GM12801 (cell line): ENCODE measurements at regions not wholly inside any gene's neighbourhood (a gene's known extent, or its start where the extent isn't known, plus 50 kb on each side); places are given as distances from the start of the nearest gene placed in this dataset.

Experiments
- TF ChIP-seq, protein P1 (sequence below): IDR thresholded peaks from one replicate; pipeline ENCODE4 v1.5.1; 2011; ENCODE audit warnings: control low read depth; ENCODE audit not compliant: insufficient read length; ENCODE audit errors: extremely low read depth

- TF ChIP-seq, protein P1, sequence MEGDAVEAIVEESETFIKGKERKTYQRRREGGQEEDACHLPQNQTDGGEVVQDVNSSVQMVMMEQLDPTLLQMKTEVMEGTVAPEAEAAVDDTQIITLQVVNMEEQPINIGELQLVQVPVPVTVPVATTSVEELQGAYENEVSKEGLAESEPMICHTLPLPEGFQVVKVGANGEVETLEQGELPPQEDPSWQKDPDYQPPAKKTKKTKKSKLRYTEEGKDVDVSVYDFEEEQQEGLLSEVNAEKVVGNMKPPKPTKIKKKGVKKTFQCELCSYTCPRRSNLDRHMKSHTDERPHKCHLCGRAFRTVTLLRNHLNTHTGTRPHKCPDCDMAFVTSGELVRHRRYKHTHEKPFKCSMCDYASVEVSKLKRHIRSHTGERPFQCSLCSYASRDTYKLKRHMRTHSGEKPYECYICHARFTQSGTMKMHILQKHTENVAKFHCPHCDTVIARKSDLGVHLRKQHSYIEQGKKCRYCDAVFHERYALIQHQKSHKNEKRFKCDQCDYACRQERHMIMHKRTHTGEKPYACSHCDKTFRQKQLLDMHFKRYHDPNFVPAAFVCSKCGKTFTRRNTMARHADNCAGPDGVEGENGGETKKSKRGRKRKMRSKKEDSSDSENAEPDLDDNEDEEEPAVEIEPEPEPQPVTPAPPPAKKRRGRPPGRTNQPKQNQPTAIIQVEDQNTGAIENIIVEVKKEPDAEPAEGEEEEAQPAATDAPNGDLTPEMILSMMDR = no peak
Measured at GRCh38 chr20:58026361-58026760, 202.1 kb downstream of the ANKRD60 start.

GRCh38 chr20:58025233-58025632 is 203.2 kb downstream of the ANKRD60 start:
- TF ChIP-seq, protein P1 = no peak

DNA sequence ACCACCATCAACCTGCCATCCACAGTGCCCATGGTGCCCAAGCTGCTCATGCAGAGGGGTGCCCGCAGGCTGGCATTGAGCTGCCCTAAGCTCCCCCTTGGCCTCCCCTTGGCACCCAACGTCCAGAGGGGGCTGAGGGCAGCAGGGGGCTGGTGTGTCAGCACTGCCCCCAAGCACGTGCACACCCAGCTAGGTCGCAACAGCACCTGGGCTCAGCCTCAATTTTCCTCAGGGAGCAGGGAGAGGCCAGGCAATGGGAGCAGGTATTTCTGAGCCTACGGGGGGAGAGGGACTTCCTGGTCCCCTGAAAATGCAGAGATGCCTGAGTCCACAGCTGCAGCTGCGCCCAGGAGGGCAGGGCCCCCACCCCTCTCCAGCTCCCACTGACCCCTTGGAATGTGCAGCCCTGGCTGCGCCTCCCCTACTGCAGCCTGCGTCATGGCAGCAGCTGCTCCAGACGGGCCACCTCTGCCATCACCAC is 204.2 kb downstream of the ANKRD60 start:
- TF ChIP-seq, protein P1 = no peak

- TF ChIP-seq, protein P1 = no peak
Measured at GRCh38 chr20:58023781-58024180, 204.7 kb downstream of the ANKRD60 start.

DNA sequence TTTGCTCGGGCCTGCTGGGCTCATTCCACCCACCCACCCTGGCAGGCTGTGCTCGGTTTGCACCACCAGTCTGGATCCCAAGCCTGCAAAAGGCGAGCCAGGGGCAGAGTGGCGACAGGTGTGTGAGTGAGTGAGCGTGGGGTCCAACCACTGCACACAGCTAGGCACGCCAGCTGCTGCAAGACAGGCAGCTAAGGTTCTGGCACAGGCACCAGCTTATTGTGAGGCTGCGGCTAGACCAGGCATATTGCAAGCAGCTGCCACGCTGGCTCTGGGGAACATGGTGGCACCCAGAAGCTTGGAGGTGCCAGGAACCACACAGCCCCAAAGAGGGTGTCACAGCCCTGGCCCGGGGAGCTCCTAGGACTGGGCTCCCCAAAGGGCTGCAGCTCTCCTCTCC is 205.1 kb downstream of the ANKRD60 start:
- TF ChIP-seq, protein P1 = no peak

GRCh38 chr20:58022711-58023110 is 205.7 kb downstream of the ANKRD60 start:
- TF ChIP-seq, protein P1 = no peak

DNA sequence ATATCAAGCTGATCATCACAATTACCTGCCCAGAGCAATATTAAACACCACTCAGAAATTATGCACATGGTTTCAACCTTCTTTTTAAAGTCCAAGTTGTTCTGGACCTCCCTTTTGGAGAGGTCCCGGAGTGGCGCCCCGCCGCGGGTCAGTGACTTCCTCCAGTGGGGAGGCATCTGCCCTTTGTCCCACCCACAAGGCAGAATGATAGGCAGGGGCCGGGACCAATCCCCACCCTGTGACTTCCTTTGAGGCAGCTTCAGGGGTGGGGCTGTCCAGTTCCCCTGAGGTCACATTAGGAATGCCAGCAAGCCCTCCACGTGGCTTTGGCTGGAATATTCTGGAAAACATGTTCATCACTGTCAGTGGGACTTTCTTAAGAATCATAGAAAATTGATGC is 207.0 kb downstream of the ANKRD60 start:
- TF ChIP-seq, protein P1 = no peak
